HEK293 (cell line): ENCODE measurements at regions not wholly inside any gene's neighbourhood (a gene's known extent, or its start where the extent isn't known, plus 50 kb on each side); places are given as distances from the start of the nearest gene placed in this dataset.

Experiments used
- MZF1 ChIP-seq: fragments of 450-650 bp; formaldehyde crosslinking; IDR thresholded peaks from 2 replicates; pipeline ENCODE4 v1.5.1; 2017; ENCODE audit warnings: missing biosample characterization, missing genetic modification characterization, borderline replicate concordance
- PATZ1 ChIP-seq: fragments of 450-650 bp; formaldehyde crosslinking; IDR thresholded peaks from 2 replicates; pipeline ENCODE4 v1.5.1; 2016; ENCODE audit warnings: missing biosample characterization, missing genetic modification characterization
- REST ChIP-seq: fragments of 450-650 bp; formaldehyde crosslinking; IDR thresholded peaks from 2 replicates; pipeline ENCODE4 v1.5.1; 2016; ENCODE audit warnings: missing biosample characterization, missing genetic modification characterization
- TCF7L2 ChIP-seq: IDR thresholded peaks from 2 replicates; pipeline ENCODE4 v1.6.1; 2011; ENCODE audit warnings: low read depth, mild to moderate bottlenecking, inconsistent platforms, low read length, moderate library complexity, borderline replicate concordance
- YY1 ChIP-seq: fragments of 450-650 bp; formaldehyde crosslinking; IDR thresholded peaks from 2 replicates; pipeline ENCODE4 v1.5.1; 2018; ENCODE audit warnings: missing biosample characterization, missing genetic modification characterization
- ZFHX2 ChIP-seq: fragments of 450-650 bp; formaldehyde crosslinking; conservative IDR thresholded peaks from 2 replicates; pipeline ENCODE4 v1.5.1; 2016; ENCODE audit warnings: missing biosample characterization, missing genetic modification characterization
- ZNF138 ChIP-seq: fragments of 450-650 bp; formaldehyde crosslinking; IDR thresholded peaks from 2 replicates; pipeline ENCODE4 v1.5.1; 2016; ENCODE audit warnings: missing biosample characterization, missing genetic modification characterization, borderline replicate concordance
- ZNF324 ChIP-seq: fragments of 450-650 bp; formaldehyde crosslinking; IDR thresholded peaks from 2 replicates; pipeline ENCODE4 v1.5.1; 2016; ENCODE audit warnings: missing biosample characterization, missing genetic modification characterization
- ZNF660 ChIP-seq: fragments of 450-650 bp; IDR thresholded peaks from 2 replicates; pipeline ENCODE4 v1.5.1; 2018; ENCODE audit warnings: missing biosample characterization, mild to moderate bottlenecking, missing genetic modification characterization
- TF ChIP-seq, protein P1 (sequence below): fragments of 450-650 bp; formaldehyde crosslinking; IDR thresholded peaks from 2 replicates; pipeline ENCODE4 v1.5.1; 2016; ENCODE audit warnings: missing biosample characterization, missing genetic modification characterization
- TF ChIP-seq, protein P2 (sequence below): fragments of 450-650 bp; formaldehyde crosslinking; IDR thresholded peaks from 2 replicates; pipeline ENCODE4 v1.5.1; 2016; ENCODE audit warnings: missing biosample characterization, missing genetic modification characterization, borderline replicate concordance

- TF ChIP-seq TCF7L2, result no peak
- no peak for TF ChIP-seq PATZ1 (tag by site-specific recombination)
- TF ChIP-seq REST (tag by site-specific recombination), result no peak
- no peak for TF ChIP-seq ZNF660 (tag by site-specific recombination)
- TF ChIP-seq ZNF138, result no peak
- TF ChIP-seq, protein P1, sequence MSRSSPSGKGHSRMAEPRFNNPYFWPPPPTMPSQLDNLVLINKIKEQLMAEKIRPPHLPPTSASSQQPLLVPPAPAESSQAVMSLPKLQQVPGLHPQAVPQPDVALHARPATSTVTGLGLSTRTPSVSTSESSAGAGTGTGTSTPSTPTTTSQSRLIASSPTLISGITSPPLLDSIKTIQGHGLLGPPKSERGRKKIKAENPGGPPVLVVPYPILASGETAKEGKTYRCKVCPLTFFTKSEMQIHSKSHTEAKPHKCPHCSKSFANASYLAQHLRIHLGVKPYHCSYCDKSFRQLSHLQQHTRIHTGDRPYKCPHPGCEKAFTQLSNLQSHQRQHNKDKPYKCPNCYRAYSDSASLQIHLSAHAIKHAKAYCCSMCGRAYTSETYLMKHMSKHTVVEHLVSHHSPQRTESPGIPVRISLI (tag by site-specific recombination), result no peak
- no peak for TF ChIP-seq YY1 (tag by site-specific recombination)
- no peak for TF ChIP-seq MZF1 (tag by site-specific recombination)
- TF ChIP-seq, protein P2, sequence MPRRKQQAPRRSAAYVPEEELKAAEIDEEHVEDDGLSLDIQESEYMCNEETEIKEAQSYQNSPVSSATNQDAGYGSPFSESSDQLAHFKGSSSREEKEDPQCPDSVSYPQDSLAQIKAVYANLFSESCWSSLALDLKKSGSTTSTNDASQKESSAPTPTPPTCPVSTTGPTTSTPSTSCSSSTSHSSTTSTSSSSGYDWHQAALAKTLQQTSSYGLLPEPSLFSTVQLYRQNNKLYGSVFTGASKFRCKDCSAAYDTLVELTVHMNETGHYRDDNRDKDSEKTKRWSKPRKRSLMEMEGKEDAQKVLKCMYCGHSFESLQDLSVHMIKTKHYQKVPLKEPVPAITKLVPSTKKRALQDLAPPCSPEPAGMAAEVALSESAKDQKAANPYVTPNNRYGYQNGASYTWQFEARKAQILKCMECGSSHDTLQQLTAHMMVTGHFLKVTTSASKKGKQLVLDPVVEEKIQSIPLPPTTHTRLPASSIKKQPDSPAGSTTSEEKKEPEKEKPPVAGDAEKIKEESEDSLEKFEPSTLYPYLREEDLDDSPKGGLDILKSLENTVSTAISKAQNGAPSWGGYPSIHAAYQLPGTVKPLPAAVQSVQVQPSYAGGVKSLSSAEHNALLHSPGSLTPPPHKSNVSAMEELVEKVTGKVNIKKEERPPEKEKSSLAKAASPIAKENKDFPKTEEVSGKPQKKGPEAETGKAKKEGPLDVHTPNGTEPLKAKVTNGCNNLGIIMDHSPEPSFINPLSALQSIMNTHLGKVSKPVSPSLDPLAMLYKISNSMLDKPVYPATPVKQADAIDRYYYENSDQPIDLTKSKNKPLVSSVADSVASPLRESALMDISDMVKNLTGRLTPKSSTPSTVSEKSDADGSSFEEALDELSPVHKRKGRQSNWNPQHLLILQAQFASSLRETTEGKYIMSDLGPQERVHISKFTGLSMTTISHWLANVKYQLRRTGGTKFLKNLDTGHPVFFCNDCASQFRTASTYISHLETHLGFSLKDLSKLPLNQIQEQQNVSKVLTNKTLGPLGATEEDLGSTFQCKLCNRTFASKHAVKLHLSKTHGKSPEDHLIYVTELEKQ (tag by site-specific recombination), result no peak
- no peak for TF ChIP-seq ZFHX2 (tag by site-specific recombination)
- no peak for TF ChIP-seq ZNF324 (tag by site-specific recombination)
Measured at GRCh38 chr9:71609448-71609830, 158.9 kb downstream of the CEMIP2 start.
